ENCODE measurements at regions not wholly inside any gene's neighbourhood (a gene's known extent, or its start where the extent isn't known, plus 50 kb on each side); places are given as distances from the start of the nearest gene placed in this dataset.

GRCh38 chr13:91058066-91058465 lies 289.4 kb upstream of the MIR17HG start:
- TF ChIP-seq, protein P1, sequence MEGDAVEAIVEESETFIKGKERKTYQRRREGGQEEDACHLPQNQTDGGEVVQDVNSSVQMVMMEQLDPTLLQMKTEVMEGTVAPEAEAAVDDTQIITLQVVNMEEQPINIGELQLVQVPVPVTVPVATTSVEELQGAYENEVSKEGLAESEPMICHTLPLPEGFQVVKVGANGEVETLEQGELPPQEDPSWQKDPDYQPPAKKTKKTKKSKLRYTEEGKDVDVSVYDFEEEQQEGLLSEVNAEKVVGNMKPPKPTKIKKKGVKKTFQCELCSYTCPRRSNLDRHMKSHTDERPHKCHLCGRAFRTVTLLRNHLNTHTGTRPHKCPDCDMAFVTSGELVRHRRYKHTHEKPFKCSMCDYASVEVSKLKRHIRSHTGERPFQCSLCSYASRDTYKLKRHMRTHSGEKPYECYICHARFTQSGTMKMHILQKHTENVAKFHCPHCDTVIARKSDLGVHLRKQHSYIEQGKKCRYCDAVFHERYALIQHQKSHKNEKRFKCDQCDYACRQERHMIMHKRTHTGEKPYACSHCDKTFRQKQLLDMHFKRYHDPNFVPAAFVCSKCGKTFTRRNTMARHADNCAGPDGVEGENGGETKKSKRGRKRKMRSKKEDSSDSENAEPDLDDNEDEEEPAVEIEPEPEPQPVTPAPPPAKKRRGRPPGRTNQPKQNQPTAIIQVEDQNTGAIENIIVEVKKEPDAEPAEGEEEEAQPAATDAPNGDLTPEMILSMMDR (IDR thresholded peaks at IDR 0.05; ENCODE audit: poor library complexity): no peak
- TF ChIP-seq EZH2 (IDR thresholded peaks at IDR 0.05; ENCODE audit: borderline replicate concordance): no peak
- TF ChIP-seq EZH2phosphoT487 (IDR thresholded peaks at IDR 0.05; ENCODE audit: low read depth, severe bottlenecking, unreplicated experiment): no peak
